HG03469 (cell line): ENCODE measurements at regions not wholly inside any gene's neighbourhood (a gene's known extent, or its start where the extent isn't known, plus 50 kb on each side); places are given as distances from the start of the nearest gene placed in this dataset.

Source experiments
- ATAC-seq: cut with Tn5 transposase; IDR thresholded peaks from one replicate; pipeline ENCODE4 v1.9.1; 2021; ENCODE audit warnings: mild to moderate bottlenecking, moderate library complexity, moderate number of reproducible peaks; ENCODE audit not compliant: unreplicated experiment

GRCh38 chr5:2507611-2508010 lies 243.9 kb downstream of the IRX2 start:
- ATAC-seq: no peak

- ATAC-seq: no peak
These were observed 244.9 kb downstream of the IRX2 start for GRCh38 chr5:2506603-2507002.

GRCh38 chr5:2505217-2505616 lies 246.3 kb downstream of the IRX2 start:
- ATAC-seq: no peak

GRCh38 chr5:2502970-2503594 lies 248.4 kb downstream of the IRX2 start:
- ATAC-seq: no peak

- no peak for ATAC-seq
These were observed 251.6 kb downstream of the IRX2 start for GRCh38 chr5:2499917-2500316.

- ATAC-seq: no peak
These were observed 254.6 kb downstream of the IRX2 start for GRCh38 chr5:2496891-2497290.

- no peak for ATAC-seq
These were observed 255.4 kb downstream of the IRX2 start for GRCh38 chr5:2496126-2496525.

- no peak for ATAC-seq
These were observed 258.1 kb downstream of the IRX2 start for GRCh38 chr5:2493356-2493755.

- no peak for ATAC-seq
These were observed 259.0 kb downstream of the IRX2 start for GRCh38 chr5:2492476-2492875.

- ATAC-seq: no peak
These were observed 259.6 kb downstream of the IRX2 start for GRCh38 chr5:2491846-2492245.

GRCh38 chr5:2489306-2489705 lies 262.2 kb downstream of the IRX2 start:
- ATAC-seq: no peak

GRCh38 chr5:2488593-2488992 lies 262.9 kb downstream of the IRX2 start:
- no peak for ATAC-seq

- no peak for ATAC-seq
These were observed 264.2 kb downstream of the IRX2 start for GRCh38 chr5:2487152-2487763.

- ATAC-seq: no peak
These were observed 265.1 kb downstream of the IRX2 start for GRCh38 chr5:2486373-2486772.

GRCh38 chr5:2482778-2483177 lies 268.7 kb downstream of the IRX2 start:
- ATAC-seq: no peak

- no peak for ATAC-seq
These were observed 270.6 kb downstream of the IRX2 start for GRCh38 chr5:2480871-2481270.

- no peak for ATAC-seq
These were observed 275.6 kb downstream of the IRX2 start for GRCh38 chr5:2475902-2476301.

- no peak for ATAC-seq
These were observed 278.8 kb downstream of the IRX2 start for GRCh38 chr5:2472670-2473069.

GRCh38 chr5:2471152-2471879 lies 280.2 kb downstream of the IRX2 start:
- no peak for ATAC-seq

- ATAC-seq: no peak
These were observed 284.5 kb downstream of the IRX2 start for GRCh38 chr5:2466966-2467365.

- no peak for ATAC-seq
These were observed 286.1 kb downstream of the IRX2 start for GRCh38 chr5:2465383-2465782.

GRCh38 chr5:2464141-2464540 lies 287.3 kb downstream of the IRX2 start:
- ATAC-seq: no peak
